ENCODE measurements at regions not wholly inside any gene's neighbourhood (a gene's known extent, or its start where the extent isn't known, plus 50 kb on each side); places are given as distances from the start of the nearest gene placed in this dataset.

DNA sequence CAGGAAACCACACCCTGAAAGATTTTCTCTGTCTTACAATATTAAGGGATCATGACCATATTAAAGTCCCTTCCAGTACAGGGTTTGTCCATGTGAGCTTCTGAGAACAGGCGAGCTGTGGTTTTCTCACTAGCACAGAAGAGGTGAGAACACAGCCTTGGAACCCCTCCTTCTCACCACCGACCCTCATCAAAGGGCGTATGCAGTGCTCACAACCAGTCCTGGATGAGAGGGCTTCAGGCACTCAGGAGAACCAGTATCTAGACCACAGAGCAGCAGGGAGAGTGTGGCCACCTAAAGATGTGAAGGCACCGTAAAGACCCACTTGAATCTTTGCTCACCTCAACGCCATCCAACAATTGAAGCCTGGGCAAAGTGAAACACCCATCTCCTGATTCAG, 397.0 kb downstream of the ETS1 start:
- Histone ChIP-seq H2AFZ (ENCODE audit: low read length) (no peak overlapping the region), H3K4me3 (ENCODE audit: low read length, poor library complexity, severe bottlenecking) (no peak overlapping the region), H3K4me1 (ENCODE audit: insufficient read depth, low read length, poor library complexity, severe bottlenecking) (peaks cover 29% of the 10 kb centered on the region), H4K20me1 (ENCODE audit: insufficient read depth, low read length, poor library complexity, severe bottlenecking) (no peaks in the 10 kb centered on the region), H3K9me2 (replicated peaks; ENCODE audit: low read depth, low read length) (no peaks in the 10 kb centered on the region), H3F3A (ENCODE audit: low read depth) (peaks cover 4% of the 10 kb centered on the region; the same call in 1 of the 2 replicates), H3K27me3 (ENCODE audit: insufficient read depth, low read length, poor library complexity, severe bottlenecking) (no peaks in the 10 kb centered on the region), H3K9me3 (ENCODE audit: insufficient read depth, low read depth, low read length) (no peaks in the 10 kb centered on the region), H3K9ac (ENCODE audit: low read depth, low read length, poor library complexity, severe bottlenecking) (no peak overlapping the region), H3K4me2 (ENCODE audit: low read depth, low read length, poor library complexity, severe bottlenecking) (no peak overlapping the region), H3K79me2 (ENCODE audit: insufficient read depth, low read length) (no peaks in the 10 kb centered on the region), H3K36me3 (ENCODE audit: insufficient read depth, low read length) (no peaks in the 10 kb centered on the region)
- TF ChIP-seq EZH2phosphoT487 (IDR thresholded peaks at IDR 0.05; ENCODE audit: borderline replicate concordance), result no peak
- TF ChIP-seq, protein P1, sequence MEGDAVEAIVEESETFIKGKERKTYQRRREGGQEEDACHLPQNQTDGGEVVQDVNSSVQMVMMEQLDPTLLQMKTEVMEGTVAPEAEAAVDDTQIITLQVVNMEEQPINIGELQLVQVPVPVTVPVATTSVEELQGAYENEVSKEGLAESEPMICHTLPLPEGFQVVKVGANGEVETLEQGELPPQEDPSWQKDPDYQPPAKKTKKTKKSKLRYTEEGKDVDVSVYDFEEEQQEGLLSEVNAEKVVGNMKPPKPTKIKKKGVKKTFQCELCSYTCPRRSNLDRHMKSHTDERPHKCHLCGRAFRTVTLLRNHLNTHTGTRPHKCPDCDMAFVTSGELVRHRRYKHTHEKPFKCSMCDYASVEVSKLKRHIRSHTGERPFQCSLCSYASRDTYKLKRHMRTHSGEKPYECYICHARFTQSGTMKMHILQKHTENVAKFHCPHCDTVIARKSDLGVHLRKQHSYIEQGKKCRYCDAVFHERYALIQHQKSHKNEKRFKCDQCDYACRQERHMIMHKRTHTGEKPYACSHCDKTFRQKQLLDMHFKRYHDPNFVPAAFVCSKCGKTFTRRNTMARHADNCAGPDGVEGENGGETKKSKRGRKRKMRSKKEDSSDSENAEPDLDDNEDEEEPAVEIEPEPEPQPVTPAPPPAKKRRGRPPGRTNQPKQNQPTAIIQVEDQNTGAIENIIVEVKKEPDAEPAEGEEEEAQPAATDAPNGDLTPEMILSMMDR (conservative IDR thresholded peaks at IDR 0.05; ENCODE audit: low read length), result no peak

DNA sequence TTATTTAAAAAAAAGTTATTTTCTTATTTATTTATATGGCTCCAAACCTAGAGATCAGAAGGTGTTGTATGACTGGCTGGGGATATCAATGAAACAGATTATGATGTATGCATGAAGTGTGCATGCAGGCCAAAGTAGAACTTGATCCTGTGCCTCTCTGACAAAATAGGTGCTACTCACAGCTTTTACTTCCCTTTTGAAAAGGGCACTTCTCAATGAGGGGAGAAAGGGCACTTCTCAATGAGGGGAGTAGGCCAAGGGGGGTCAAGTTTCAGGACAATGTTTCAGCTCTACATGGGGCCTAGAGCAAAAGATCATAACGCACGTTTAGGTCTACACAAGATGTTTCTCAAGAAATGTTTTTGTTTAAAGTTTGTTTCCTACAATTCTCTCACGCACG, 397.5 kb downstream of the ETS1 start:
- Histone ChIP-seq H3K9ac (ENCODE audit: low read depth, low read length, poor library complexity, severe bottlenecking) (no peak overlapping the region), H3K4me3 (ENCODE audit: low read length, poor library complexity, severe bottlenecking) (no peak overlapping the region), H3K4me1 (ENCODE audit: insufficient read depth, low read length, poor library complexity, severe bottlenecking) (peaks cover 28% of the 10 kb centered on the region), H3K79me2 (ENCODE audit: insufficient read depth, low read length) (no peaks in the 10 kb centered on the region), H3K9me2 (replicated peaks; ENCODE audit: low read depth, low read length) (no peaks in the 10 kb centered on the region), H2AFZ (ENCODE audit: low read length) (no peak overlapping the region), H3K9me3 (ENCODE audit: insufficient read depth, low read depth, low read length) (no peaks in the 10 kb centered on the region), H3K36me3 (ENCODE audit: insufficient read depth, low read length) (no peaks in the 10 kb centered on the region), H3K4me2 (ENCODE audit: low read depth, low read length, poor library complexity, severe bottlenecking) (no peak overlapping the region), H3F3A (ENCODE audit: low read depth) (0 out of 2 replicates have a peak, but pooled peaks cover 3% of the 10 kb centered on the region), H3K27me3 (ENCODE audit: insufficient read depth, low read length, poor library complexity, severe bottlenecking) (no peaks in the 10 kb centered on the region), H4K20me1 (ENCODE audit: insufficient read depth, low read length, poor library complexity, severe bottlenecking) (no peaks in the 10 kb centered on the region)
- TF ChIP-seq, protein P1 (conservative IDR thresholded peaks at IDR 0.05; ENCODE audit: low read length), result no peak
- TF ChIP-seq EZH2phosphoT487 (IDR thresholded peaks at IDR 0.05; ENCODE audit: borderline replicate concordance), result no peak

DNA sequence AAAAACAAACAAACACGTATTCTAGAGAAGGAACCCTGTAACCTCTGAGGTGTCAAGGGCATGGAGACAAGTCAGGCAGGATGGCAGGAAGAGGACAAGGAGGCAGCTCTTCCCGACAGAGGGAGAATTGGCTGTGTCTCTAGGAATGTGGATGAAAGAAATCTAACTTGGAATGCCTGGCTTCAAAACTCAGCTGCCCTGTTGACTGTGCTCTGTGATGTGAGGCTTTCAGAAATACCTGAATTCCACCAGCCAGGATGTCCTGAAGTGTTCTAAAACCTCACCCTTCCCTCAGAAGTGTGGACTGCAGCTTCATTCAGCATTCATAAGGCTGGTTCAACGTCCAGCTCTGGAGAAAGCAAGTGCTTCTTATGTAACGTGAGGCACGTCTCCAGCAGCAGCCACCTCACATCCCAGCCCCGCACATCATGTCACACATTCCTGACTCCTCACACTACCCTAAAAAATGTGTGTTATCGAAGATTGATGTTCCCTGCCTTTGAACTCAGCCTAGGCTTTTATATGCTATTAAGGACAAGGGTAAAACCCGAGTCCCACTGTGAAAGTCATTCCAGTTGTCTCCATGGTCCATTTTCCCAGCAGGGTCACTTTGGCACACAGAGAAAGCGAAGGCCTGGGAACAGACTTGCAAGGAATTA, 398.9 kb downstream of the ETS1 start:
- H3K9me3 ChIP-seq (ENCODE audit: insufficient read depth, low read depth, low read length), result 0 out of 2 replicates have a peak, but pooled peaks cover 4% of the 10 kb centered on the region
- TF ChIP-seq, protein P1 (conservative IDR thresholded peaks at IDR 0.05; ENCODE audit: low read length), result no peak
- no peak for TF ChIP-seq EZH2phosphoT487 (IDR thresholded peaks at IDR 0.05; ENCODE audit: borderline replicate concordance)
- no peak overlapping the region for H2AFZ ChIP-seq (ENCODE audit: low read length)
- H3K79me2 ChIP-seq (ENCODE audit: insufficient read depth, low read length), result no peaks in the 10 kb centered on the region
- H3F3A ChIP-seq (ENCODE audit: low read depth), result no peaks in the 10 kb centered on the region
- H3K4me1 ChIP-seq (ENCODE audit: insufficient read depth, low read length, poor library complexity, severe bottlenecking), result peaks cover 14% of the 10 kb centered on the region
- no peaks in the 10 kb centered on the region for H4K20me1 ChIP-seq (ENCODE audit: insufficient read depth, low read length, poor library complexity, severe bottlenecking)
- H3K4me2 ChIP-seq (ENCODE audit: low read depth, low read length, poor library complexity, severe bottlenecking), result no peak overlapping the region
- no peak overlapping the region for H3K9ac ChIP-seq (ENCODE audit: low read depth, low read length, poor library complexity, severe bottlenecking)
- H3K27me3 ChIP-seq (ENCODE audit: insufficient read depth, low read length, poor library complexity, severe bottlenecking), result no peaks in the 10 kb centered on the region
- H3K36me3 ChIP-seq (ENCODE audit: insufficient read depth, low read length), result no peaks in the 10 kb centered on the region
- no peaks in the 10 kb centered on the region for H3K9me2 ChIP-seq (replicated peaks; ENCODE audit: low read depth, low read length)
- no peak overlapping the region for H3K4me3 ChIP-seq (ENCODE audit: low read length, poor library complexity, severe bottlenecking)
